ENCODE measurements at regions not wholly inside any gene's neighbourhood (a gene's known extent, or its start where the extent isn't known, plus 50 kb on each side); places are given as distances from the start of the nearest gene placed in this dataset.

DNA sequence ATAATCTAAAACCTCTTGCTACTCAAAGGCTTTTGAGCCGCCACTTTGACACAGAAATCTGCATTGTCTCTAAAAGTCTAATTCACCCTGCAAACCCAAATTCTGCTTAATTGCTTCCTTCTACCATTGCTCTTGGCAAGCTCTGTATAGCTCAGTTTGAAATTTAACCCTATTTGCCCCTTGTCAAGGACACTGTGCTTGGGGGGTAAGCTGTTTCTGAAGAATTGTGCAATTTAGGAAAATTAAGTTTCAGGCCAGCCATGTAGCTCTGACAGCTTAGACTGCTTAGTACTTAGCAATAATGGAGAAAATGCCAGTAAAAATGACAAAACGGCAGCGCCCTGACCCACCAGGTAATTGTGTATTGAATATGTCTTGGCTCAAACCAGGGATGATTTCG lies 282.2 kb downstream of the OLFM4 start:
- no peak overlapping the region for H3T11ph ChIP-seq (ENCODE audit: low read length)
- peaks cover 23 to 32% of the 10 kb centered on the region in 2 experiments for H3K4me1 Mint-ChIP-seq
- H3K27ac Mint-ChIP-seq: no peak overlapping the region
- no peak overlapping the region for H2BK20ac ChIP-seq (ENCODE audit: low read depth, low read length, poor library complexity, severe bottlenecking)
- no peak for DNase-seq
- H3K36me3 Mint-ChIP-seq (ENCODE audit: insufficient read depth in 1 of 3, low read depth in 3 of 3): 0 out of 7 replicates have a peak, but pooled peaks cover 0 to 1% (median 0%) of the 10 kb centered on the region in 3 experiments
- H3K23me2 ChIP-seq (ENCODE audit: insufficient read length, low read depth, low read length, poor library complexity, severe bottlenecking): no peaks in the 10 kb centered on the region
- no peaks in the 10 kb centered on the region for H3K79me1 ChIP-seq (ENCODE audit: insufficient read depth, low read depth, low read length, poor library complexity, severe bottlenecking)
- H3K56ac ChIP-seq (ENCODE audit: insufficient read length, low read depth, low read length): no peak overlapping the region
- H3K23ac ChIP-seq (ENCODE audit: insufficient read length, low read depth, low read length): no peak overlapping the region
- no peak overlapping the region for H2BK5ac ChIP-seq (ENCODE audit: insufficient read length, low read length)
- H3K9ac ChIP-seq (ENCODE audit: extremely low read depth, insufficient read length, low read length): no peak overlapping the region
- no peak for TF ChIP-seq CTCF (conservative IDR thresholded peaks at IDR 0.05)
- no peak overlapping the region for H3K4ac ChIP-seq (ENCODE audit: low read depth, low read length)
- H2BK120ac ChIP-seq (ENCODE audit: low read depth, low read length, poor library complexity, severe bottlenecking): no peak overlapping the region
- H4K5ac ChIP-seq (ENCODE audit: insufficient read length, low read depth, low read length): no peak overlapping the region
- H3K4me3 Mint-ChIP-seq: no peak overlapping the region
- no CpG with 5 or more reads among the region's 4 CpGs for WGBS (ENCODE audit: extremely low coverage, insufficient read length, low lambda C conversion rate)
- H3K27ac ChIP-seq (ENCODE audit: insufficient read length, low read depth, low read length): no peak overlapping the region
- no peak overlapping the region for H3K4me2 ChIP-seq (ENCODE audit: insufficient read depth, insufficient read length, low read length)
- H2BK12ac ChIP-seq (ENCODE audit: insufficient read length, low read depth, low read length): no peak overlapping the region
- no peaks in the 10 kb centered on the region for H3K27me3 ChIP-seq (ENCODE audit: insufficient read depth, low read length)
- no peak overlapping the region for H2AK5ac ChIP-seq (ENCODE audit: insufficient read length, low read length)
- H3K14ac ChIP-seq (ENCODE audit: insufficient read depth, low read length): no peak overlapping the region
- no peak overlapping the region for H3K18ac ChIP-seq (ENCODE audit: insufficient read length, low read depth, low read length)
- no peaks in the 10 kb centered on the region; the same call in 1 of the 2 replicates for H3K4me1 ChIP-seq (ENCODE audit: insufficient read depth, low read length)
- peaks cover 59% of the 10 kb centered on the region for H3K27me3 Mint-ChIP-seq (ENCODE audit: low read depth)
- H2BK15ac ChIP-seq (ENCODE audit: low read depth, low read length): no peak overlapping the region
- H4K91ac ChIP-seq (ENCODE audit: insufficient read length, low read depth, low read length): no peak overlapping the region
- H2AFZ ChIP-seq (ENCODE audit: low read length): no peak overlapping the region
- H3K79me2 ChIP-seq (ENCODE audit: insufficient read depth, low read length): no peaks in the 10 kb centered on the region
- no peaks in the 10 kb centered on the region for H3K9me3 Mint-ChIP-seq
- no peaks in the 10 kb centered on the region for H3K9me3 ChIP-seq (ENCODE audit: control insufficient read depth, low read depth, low read length)
- H4K20me1 ChIP-seq (ENCODE audit: control insufficient read depth, insufficient read depth, insufficient read length): no peaks in the 10 kb centered on the region
- H4K8ac ChIP-seq (replicated peaks; ENCODE audit: insufficient read length, low read depth, low read length): no peak overlapping the region

All from H9 (cell line).